ENCODE measurements at regions not wholly inside any gene's neighbourhood (a gene's known extent, or its start where the extent isn't known, plus 50 kb on each side); places are given as distances from the start of the nearest gene placed in this dataset.

- TF ChIP-seq GABPA (IDR thresholded peaks at IDR 0.05; ENCODE audit: borderline replicate concordance, insufficient read depth, low read length) (no peak), ZNF274 (IDR thresholded peaks at IDR 0.05; ENCODE audit: borderline replicate concordance, extremely low read depth, low read length) (no peak)
Measured at GRCh38 chr9:30078195-30078594, 2306.2 kb upstream of the ACO1 start (continued).
